Cardiac muscle cell (in vitro differentiated cells and primary cell): ENCODE measurements at regions not wholly inside any gene's neighbourhood (a gene's known extent, or its start where the extent isn't known, plus 50 kb on each side); places are given as distances from the start of the nearest gene placed in this dataset.

Experiments used
- DNase-seq, 2 donors: peaks; one replicate each; pipeline versions ENCODE4 v3.0.0 to v3.0.0-alpha.2; 2010 to 2017; ENCODE audit warnings: low read depth in 1 of 2, low spot score in 1 of 2
- H3K27ac ChIP-seq: fragments of 200-600 bp; sonication (generic); 2 replicates; pipeline ENCODE4 v1.5.1; 2016
- H3K27me3 ChIP-seq: fragments of 200-600 bp; sonication (generic); 2 replicates; pipeline ENCODE4 v1.6.0; 2016; ENCODE audit warnings: control low read depth
- H3K36me3 ChIP-seq: fragments of 200-600 bp; sonication (generic); 2 replicates; pipeline ENCODE4 v1.5.1; 2016; ENCODE audit warnings: control low read depth
- H3K4me1 ChIP-seq: fragments of 200-600 bp; sonication (generic); 2 replicates; pipeline ENCODE4 v1.8.1; 2017; ENCODE audit warnings: low read depth, mild to moderate bottlenecking, mixed run types
- H3K4me3 ChIP-seq: fragments of 200-600 bp; sonication (generic); 2 replicates; pipeline ENCODE4 v1.5.1; 2016; ENCODE audit warnings: mild to moderate bottlenecking
- H3K9me3 ChIP-seq: fragments of 200-600 bp; sonication (generic); 2 replicates; pipeline ENCODE4 v1.5.1; 2017; ENCODE audit warnings: low read depth, mild to moderate bottlenecking, control low read depth
- TF ChIP-seq, protein P1 (sequence below): IDR thresholded peaks from 2 replicates; pipeline ENCODE4 v1.5.1; 2012; ENCODE audit warnings: low read depth, mild to moderate bottlenecking, low read length

DNA sequence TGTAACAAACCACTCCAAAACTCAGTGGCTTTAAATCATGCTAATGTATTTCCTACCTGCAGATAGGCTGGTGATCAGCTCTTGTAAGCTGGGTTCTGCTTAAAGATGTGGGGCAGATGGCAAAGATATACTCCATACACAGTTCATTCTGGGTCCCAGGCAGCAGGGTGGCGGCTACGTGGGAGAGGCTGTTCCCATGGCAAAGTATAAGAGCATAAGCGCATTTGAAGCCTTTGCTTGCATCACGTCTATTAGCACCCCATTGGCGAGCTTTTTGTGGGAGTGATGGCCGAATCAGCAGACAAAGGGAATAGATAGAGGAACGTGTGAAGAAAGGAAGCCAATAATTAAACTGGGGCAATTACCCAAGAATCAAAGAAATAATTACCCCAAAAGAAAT lies 523.1 kb downstream of the SPATA31D1 start:
- no peaks in the 10 kb centered on the region for H3K4me1 ChIP-seq
- no peak overlapping the region for H3K27ac ChIP-seq
- H3K4me3 ChIP-seq, result no peak overlapping the region
- peaks cover 22% of the 10 kb centered on the region for H3K27me3 ChIP-seq
- H3K36me3 ChIP-seq, result no peaks in the 10 kb centered on the region
- TF ChIP-seq, protein P1, sequence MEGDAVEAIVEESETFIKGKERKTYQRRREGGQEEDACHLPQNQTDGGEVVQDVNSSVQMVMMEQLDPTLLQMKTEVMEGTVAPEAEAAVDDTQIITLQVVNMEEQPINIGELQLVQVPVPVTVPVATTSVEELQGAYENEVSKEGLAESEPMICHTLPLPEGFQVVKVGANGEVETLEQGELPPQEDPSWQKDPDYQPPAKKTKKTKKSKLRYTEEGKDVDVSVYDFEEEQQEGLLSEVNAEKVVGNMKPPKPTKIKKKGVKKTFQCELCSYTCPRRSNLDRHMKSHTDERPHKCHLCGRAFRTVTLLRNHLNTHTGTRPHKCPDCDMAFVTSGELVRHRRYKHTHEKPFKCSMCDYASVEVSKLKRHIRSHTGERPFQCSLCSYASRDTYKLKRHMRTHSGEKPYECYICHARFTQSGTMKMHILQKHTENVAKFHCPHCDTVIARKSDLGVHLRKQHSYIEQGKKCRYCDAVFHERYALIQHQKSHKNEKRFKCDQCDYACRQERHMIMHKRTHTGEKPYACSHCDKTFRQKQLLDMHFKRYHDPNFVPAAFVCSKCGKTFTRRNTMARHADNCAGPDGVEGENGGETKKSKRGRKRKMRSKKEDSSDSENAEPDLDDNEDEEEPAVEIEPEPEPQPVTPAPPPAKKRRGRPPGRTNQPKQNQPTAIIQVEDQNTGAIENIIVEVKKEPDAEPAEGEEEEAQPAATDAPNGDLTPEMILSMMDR, result no peak
- no peaks in the 10 kb centered on the region for H3K9me3 ChIP-seq
- no peak for DNase-seq

DNA sequence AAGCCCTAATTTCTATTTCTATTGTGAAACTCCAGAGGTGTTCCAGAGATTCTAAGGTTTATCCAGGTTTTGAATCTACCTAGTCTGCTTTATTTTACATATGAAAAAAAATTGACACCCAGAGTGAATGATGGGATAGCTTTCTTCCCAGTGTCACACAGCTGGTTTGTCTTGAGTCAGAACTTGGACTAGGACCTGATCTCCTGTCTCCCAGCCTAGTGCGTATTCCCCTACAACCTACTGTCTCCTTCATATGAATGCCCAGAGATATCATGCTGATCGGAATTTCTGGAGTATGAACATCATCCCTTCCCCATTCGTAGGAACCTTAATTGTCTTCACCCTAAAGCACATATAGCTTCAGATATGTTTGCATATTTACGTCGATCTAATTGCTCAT lies 524.2 kb downstream of the SPATA31D1 start:
- no peaks in the 10 kb centered on the region for H3K36me3 ChIP-seq
- no peak overlapping the region for H3K4me3 ChIP-seq
- no peak overlapping the region for H3K27ac ChIP-seq
- TF ChIP-seq, protein P1, result no peak
- DNase-seq, result no peak
- H3K9me3 ChIP-seq, result no peaks in the 10 kb centered on the region
- peaks cover 22% of the 10 kb centered on the region for H3K27me3 ChIP-seq
- no peaks in the 10 kb centered on the region for H3K4me1 ChIP-seq

DNA sequence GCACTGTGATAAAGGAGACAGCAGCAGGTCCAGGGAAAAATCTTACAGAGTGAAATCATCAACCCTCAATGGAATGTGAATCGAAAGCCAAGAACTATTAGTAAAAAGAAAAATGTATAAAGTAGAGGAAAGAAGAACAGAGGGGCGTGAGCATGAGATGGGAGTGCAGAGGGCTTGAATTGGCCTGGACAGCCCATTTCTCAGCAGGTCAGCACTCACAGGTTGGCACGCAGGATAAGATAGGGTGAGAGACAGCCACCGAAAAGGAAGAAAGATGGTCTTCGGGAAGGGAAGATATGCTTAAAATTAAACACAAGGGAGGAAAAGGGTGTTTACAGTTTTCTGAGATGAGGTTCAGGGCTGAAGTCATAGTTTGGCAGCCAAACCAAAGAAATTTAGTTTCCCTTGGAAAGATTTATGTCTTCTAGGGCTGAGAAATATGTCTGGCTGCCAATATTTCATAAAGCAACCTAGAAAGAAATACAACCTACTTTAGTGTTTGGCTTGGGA lies 524.7 kb downstream of the SPATA31D1 start:
- H3K4me3 ChIP-seq, result no peak overlapping the region
- H3K27me3 ChIP-seq, result peaks cover 22% of the 10 kb centered on the region
- no peaks in the 10 kb centered on the region for H3K36me3 ChIP-seq
- TF ChIP-seq, protein P1, result no peak
- H3K4me1 ChIP-seq, result no peaks in the 10 kb centered on the region
- H3K27ac ChIP-seq, result no peak overlapping the region
- peak in 1 of 2 donors; percentile 16 for DNase-seq
- no peaks in the 10 kb centered on the region for H3K9me3 ChIP-seq

DNA sequence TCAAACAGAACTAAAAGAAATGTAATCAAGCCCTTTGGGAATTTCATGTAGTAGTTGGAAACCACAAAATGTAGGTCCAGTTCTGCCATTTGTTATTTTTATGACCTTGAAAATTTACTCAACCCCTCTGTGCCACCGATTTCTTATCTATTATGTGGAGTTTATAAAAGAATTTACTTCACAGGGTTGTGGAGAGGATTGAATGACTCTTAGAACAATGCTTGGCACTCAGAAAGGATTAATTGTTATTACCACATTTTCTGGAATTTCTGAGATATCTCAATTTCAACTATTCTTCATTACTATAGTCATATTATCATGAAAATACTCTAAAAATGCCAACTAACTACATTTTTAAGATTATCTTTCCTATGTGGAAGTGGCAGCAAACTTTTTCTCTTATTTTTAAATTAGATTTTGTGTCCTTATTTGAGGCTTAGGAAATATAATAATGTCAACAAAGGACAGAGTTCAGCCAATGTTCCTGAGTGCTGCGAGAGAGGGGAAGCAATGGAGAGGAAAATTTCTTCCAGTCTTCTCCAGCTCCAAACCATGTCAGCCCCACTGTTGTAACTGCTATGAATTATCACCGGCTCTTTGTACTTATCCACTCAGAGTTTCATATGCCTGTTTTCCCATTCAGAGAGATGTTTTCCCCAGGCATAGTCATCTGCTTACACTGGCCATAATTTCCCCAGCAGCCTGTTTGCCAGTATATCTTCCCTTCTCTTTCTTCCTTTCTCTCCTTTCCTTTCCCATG lies 525.6 kb downstream of the SPATA31D1 start:
- H3K27ac ChIP-seq, result no peak overlapping the region
- no peak overlapping the region for H3K4me3 ChIP-seq
- peaks cover 22% of the 10 kb centered on the region for H3K27me3 ChIP-seq
- no peak for DNase-seq
- H3K9me3 ChIP-seq, result no peaks in the 10 kb centered on the region
- no peaks in the 10 kb centered on the region for H3K4me1 ChIP-seq
- TF ChIP-seq, protein P1, result no peak
- H3K36me3 ChIP-seq, result no peaks in the 10 kb centered on the region

DNA sequence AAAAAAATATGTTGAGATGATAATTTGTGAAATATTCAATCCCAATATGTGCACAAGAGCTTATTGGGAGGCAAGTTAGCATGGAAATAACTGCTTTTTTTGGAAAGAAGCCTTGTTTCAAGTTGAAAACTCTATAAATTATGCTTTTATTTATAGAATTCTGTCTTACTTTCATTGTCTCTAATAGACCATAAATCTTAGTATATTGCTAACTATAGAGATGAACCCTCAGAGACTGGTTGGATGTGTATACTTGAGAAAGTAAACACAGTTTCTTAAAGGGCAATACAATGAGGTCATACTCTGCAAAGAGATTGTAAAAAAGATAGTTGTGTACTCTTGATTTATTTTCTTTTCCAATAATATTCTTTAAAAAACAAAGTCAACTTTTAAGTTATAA lies 530.3 kb downstream of the SPATA31D1 start:
- no peaks in the 10 kb centered on the region for H3K36me3 ChIP-seq
- no peak overlapping the region for H3K4me3 ChIP-seq
- no peaks in the 10 kb centered on the region for H3K4me1 ChIP-seq
- no peak overlapping the region for H3K27ac ChIP-seq
- TF ChIP-seq, protein P1, result no peak
- peaks cover 23% of the 10 kb centered on the region for H3K27me3 ChIP-seq
- DNase-seq, result no peak
- no peaks in the 10 kb centered on the region for H3K9me3 ChIP-seq
